Fibroblast of lung (primary cell): ENCODE measurements at regions not wholly inside any gene's neighbourhood (a gene's known extent, or its start where the extent isn't known, plus 50 kb on each side); places are given as distances from the start of the nearest gene placed in this dataset.

Experiments used
- DNase-seq, 2 donors: peaks; one replicate each; pipeline versions ENCODE4 v3.0.0 to v3.0.0-alpha.2; 2010; ENCODE audit warnings: low read depth in 2 of 2
- H2AFZ ChIP-seq: 2 replicates; pipeline ENCODE4 v1.5.1; 2012; ENCODE audit warnings: low read length, control low read depth, inconsistent platforms
- H3K27ac ChIP-seq: 2 replicates; pipeline ENCODE4 v1.5.1; 2011; ENCODE audit warnings: low read length, control low read depth; ENCODE audit not compliant: insufficient read depth
- H3K27me3 ChIP-seq: 2 replicates; pipeline ENCODE4 v1.5.1; 2011; ENCODE audit warnings: mild to moderate bottlenecking, low read length; ENCODE audit not compliant: control insufficient read depth, insufficient read depth
- H3K36me3 ChIP-seq: 2 replicates; pipeline ENCODE4 v1.5.1; 2011; ENCODE audit warnings: low read length; ENCODE audit not compliant: control insufficient read depth, insufficient read depth
- H3K4me1 ChIP-seq: 2 replicates; pipeline ENCODE4 v1.5.1; 2011; ENCODE audit warnings: low read length; ENCODE audit not compliant: control insufficient read depth, insufficient read depth; ENCODE audit errors: extremely low read depth
- H3K4me2 ChIP-seq: 2 replicates; pipeline ENCODE4 v1.5.1; 2011; ENCODE audit warnings: low read length, control low read depth; ENCODE audit not compliant: insufficient read depth; ENCODE audit errors: extremely low read depth
- H3K4me3 ChIP-seq, 4 experiments: fragments of 200-600 bp in 1 of 4; sonication (generic) in 1 of 4; replicated peaks in 1 of 4; 2 replicates each; pipeline ENCODE4 v1.5.1; 2011 to 2016; ENCODE audit warnings: low read length in 4 of 4, low read depth in 3 of 4, mild to moderate bottlenecking in 3 of 4, control low read depth in 2 of 4, inconsistent platforms in 1 of 4, mixed read lengths in 1 of 4; ENCODE audit not compliant: insufficient read depth in 1 of 4; ENCODE audit errors: control extremely low read depth in 1 of 4
- H3K79me2 ChIP-seq: 2 replicates; pipeline ENCODE4 v1.5.1; 2012; ENCODE audit warnings: mild to moderate bottlenecking, low read length, inconsistent platforms; ENCODE audit not compliant: control insufficient read depth, insufficient read depth
- H3K9ac ChIP-seq: 2 replicates; pipeline ENCODE4 v1.5.1; 2011; ENCODE audit warnings: mild to moderate bottlenecking, low read length, control low read depth; ENCODE audit not compliant: insufficient read depth
- H3K9me3 ChIP-seq: 2 replicates; pipeline ENCODE4 v1.5.1; 2012; ENCODE audit warnings: low read depth, low read length; ENCODE audit not compliant: control insufficient read depth, insufficient read depth
- H4K20me1 ChIP-seq: 2 replicates; pipeline ENCODE4 v1.5.1; 2011; ENCODE audit warnings: low read length; ENCODE audit not compliant: control insufficient read depth, insufficient read depth; ENCODE audit errors: extremely low read depth
- CTCF ChIP-seq, 2 donors: IDR thresholded peaks in 1 of 2; conservative IDR thresholded peaks in 1 of 2; 1 replicate in 1 of 2; 2 replicates in 1 of 2; pipeline ENCODE4 v1.5.1; 2011 to 2012; ENCODE audit warnings: low read length in 2 of 2, control low read depth in 1 of 2, inconsistent platforms in 1 of 2, low read depth in 1 of 2, mild to moderate bottlenecking in 1 of 2
- EZH2 ChIP-seq: IDR thresholded peaks from 2 replicates; pipeline ENCODE4 v1.5.1; 2012; ENCODE audit warnings: low read length, control low read depth, mild to moderate bottlenecking; ENCODE audit errors: missing control alignments

- Histone ChIP-seq H3K9ac (no peak overlapping the region), H3K4me2 (no peak overlapping the region), H3K9me3 (no peaks in the 10 kb centered on the region), H3K79me2 (no peaks in the 10 kb centered on the region), H3K4me1 (peaks cover 4% of the 10 kb centered on the region), H3K4me3 (no peak overlapping the region), H3K27me3 (no peaks in the 10 kb centered on the region), H4K20me1 (no peaks in the 10 kb centered on the region), H3K36me3 (no peaks in the 10 kb centered on the region), H2AFZ (no peak overlapping the region), H3K27ac (no peak overlapping the region)
- DNase-seq: peak in 1 of 2 donors; percentile 67
- TF ChIP-seq EZH2 (no peak), CTCF (conservative IDR thresholded peaks at IDR 0.05 in 1 of 2, IDR thresholded peaks at IDR 0.05 in 1 of 2; ENCODE audit: low read depth in 1 of 2, low read length in 2 of 2) (no peak)
Observed at GRCh38 chr7:80385508-80385907, 126.4 kb downstream of the GNAT3 start.

DNA sequence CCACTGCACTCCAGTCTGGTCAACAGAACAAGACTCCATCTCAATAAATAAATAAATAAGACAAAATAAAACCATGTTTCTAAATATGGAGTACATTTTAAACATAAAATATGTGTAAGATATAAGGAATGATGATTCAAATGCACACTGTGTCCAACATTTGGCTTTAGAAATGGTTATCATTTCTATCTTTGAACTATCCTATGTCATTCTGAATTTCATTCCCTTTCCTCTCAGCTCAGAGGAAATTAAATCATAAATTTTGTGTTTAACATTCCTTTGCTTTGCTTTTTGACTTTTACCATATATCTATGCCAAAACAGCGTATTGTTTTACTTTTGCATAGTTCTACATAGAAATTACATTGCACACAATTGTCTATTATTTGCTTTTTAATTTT, 130.9 kb downstream of the GNAT3 start:
- no peak overlapping the region for H3K4me3 ChIP-seq
- no peak for DNase-seq
- no peaks in the 10 kb centered on the region for H3K9me3 ChIP-seq
- H4K20me1 ChIP-seq: no peaks in the 10 kb centered on the region
- H3K27ac ChIP-seq: no peak overlapping the region
- no peaks in the 10 kb centered on the region for H3K36me3 ChIP-seq
- TF ChIP-seq CTCF (conservative IDR thresholded peaks at IDR 0.05 in 1 of 2, IDR thresholded peaks at IDR 0.05 in 1 of 2; ENCODE audit: low read depth in 1 of 2, low read length in 2 of 2) (no peak), EZH2 (no peak)
- H3K4me1 ChIP-seq: peaks cover 8% of the 10 kb centered on the region
- H3K79me2 ChIP-seq: no peaks in the 10 kb centered on the region
- H2AFZ ChIP-seq: no peak overlapping the region
- no peaks in the 10 kb centered on the region for H3K27me3 ChIP-seq
- no peak overlapping the region for H3K4me2 ChIP-seq
- no peak overlapping the region for H3K9ac ChIP-seq

DNA sequence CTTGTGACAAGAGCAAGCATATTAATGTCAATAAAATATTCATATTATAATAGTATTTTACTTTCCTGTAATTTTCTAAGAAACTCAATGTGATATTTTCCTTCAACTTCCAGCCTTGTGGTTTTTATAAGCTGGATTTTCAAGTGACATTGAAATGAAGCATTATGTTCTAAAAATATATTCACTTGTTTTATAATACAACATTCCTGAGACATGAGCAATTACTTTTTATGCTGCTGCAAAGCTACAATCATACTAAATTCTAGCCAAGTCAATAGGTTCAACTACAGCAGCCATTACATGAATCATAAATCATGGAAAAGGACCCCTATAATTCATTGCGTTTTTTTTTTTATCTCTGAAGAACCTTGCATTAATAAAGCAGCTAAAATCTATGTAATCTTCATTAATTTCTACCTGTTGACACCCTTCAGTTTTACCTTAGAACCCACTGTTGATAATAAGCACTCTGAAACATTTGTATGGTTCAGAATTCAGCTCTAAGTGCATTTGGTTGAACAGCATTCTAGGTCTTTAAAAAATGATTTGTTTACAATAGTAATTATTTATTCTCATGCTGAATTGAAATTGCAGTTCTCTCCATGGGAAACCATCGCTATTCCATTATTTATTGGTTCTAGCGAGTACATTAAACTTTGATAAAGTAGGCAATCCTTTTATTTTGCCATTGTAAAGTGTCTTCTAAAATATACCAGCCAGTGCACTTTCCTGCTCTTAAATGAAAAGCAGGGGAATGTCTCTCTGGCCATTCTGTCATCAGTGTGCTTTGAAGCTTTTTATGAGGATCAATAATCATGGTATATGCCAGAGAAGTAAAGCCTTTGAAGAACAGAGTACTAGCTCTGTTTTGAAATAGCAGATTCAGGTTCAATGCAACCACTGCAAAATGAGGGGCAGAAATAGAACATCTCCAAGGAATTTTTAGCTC, 132.6 kb downstream of the GNAT3 start:
- no peak overlapping the region for H3K4me3 ChIP-seq
- H3K9ac ChIP-seq: no peak overlapping the region
- TF ChIP-seq EZH2 (no peak), CTCF (conservative IDR thresholded peaks at IDR 0.05 in 1 of 2, IDR thresholded peaks at IDR 0.05 in 1 of 2; ENCODE audit: low read depth in 1 of 2, low read length in 2 of 2) (no peak)
- DNase-seq: peak; percentile 80 to 87
- no peaks in the 10 kb centered on the region for H3K27me3 ChIP-seq
- peaks cover 8% of the 10 kb centered on the region for H3K4me1 ChIP-seq
- no peaks in the 10 kb centered on the region for H3K9me3 ChIP-seq
- no peaks in the 10 kb centered on the region for H3K36me3 ChIP-seq
- H2AFZ ChIP-seq: no peak overlapping the region
- H3K27ac ChIP-seq: no peak overlapping the region
- no peaks in the 10 kb centered on the region for H4K20me1 ChIP-seq
- H3K79me2 ChIP-seq: no peaks in the 10 kb centered on the region
- H3K4me2 ChIP-seq: peak overlapping the region; percentile 68
